Stimulated activated CD4-positive, alpha-beta T cell treated with anti-CD3 and anti-CD28 coated beads, Interleukin-4, amount 100 ng/mL, for 24 hours (primary cell): ENCODE measurements at regions not wholly inside any gene's neighbourhood (a gene's known extent, or its start where the extent isn't known, plus 50 kb on each side); places are given as distances from the start of the nearest gene placed in this dataset.

Experiments
- DNase-seq: peaks from one replicate; pipeline ENCODE4 v3.0.0-alpha.2; 2020

DNA sequence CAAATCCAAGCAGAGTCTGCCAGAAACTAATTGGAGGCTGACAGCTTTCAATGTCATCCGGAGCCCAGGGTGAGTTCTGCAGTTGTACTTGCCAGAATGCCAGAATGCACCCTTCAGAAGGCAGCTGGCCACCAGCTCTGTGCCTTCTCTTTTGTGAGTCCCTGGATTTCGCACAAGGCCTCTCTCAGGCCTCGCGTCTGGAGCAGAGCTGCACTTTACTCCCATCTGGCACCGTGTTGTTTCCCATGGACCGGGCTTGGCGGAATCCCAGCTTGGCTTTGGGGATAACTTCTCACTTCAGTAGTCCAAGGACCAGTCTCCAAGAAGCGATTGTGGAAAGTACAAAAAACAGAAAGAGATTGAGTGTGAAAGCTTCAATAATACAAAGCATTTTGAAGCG is 451.3 kb upstream of the KIRREL3 start:
- no peak for DNase-seq

DNA sequence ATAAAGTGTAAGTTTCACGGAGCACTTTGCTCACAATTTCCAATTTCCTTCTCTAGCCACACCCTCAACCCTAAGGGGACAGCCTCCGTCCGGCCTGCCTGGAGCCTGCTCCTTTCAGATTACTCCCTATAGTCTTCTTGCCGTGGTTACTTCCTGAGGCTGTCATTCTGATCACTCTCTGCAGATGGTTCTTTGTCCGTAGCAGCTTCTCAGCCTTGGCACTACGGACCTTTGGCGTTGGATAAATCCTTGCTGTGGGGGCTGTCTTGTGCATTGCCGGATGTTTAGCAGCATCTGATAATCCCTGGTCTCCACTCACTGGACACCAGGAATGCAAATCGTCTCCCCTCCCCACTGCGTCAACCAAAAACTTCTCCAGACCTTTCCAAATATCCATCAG is 447.5 kb upstream of the KIRREL3 start:
- DNase-seq = no peak

- no peak for DNase-seq
Measured at GRCh38 chr11:127445476-127445875, 444.9 kb upstream of the KIRREL3 start.

GRCh38 chr11:127443297-127443696 is 442.7 kb upstream of the KIRREL3 start:
- no peak for DNase-seq

DNA sequence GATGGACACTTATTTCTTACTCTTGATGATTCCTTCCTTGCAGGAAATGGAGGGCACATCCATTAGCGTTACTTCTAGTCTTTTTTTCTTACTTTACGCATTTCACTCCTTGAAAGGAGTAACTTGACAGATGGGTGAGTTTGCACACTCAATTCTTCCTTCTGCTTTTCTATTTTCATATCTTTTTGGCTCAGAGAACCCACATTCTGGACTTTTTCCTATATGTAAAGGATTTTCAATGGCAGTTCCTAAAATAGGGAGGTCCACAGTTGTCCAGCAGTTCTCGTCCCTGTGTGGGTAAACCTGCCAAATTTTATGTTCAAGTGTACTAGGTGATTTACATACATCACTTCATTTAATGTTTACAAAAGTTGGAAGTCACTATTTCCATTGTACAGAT is 440.0 kb upstream of the KIRREL3 start:
- DNase-seq = no peak

- no peak for DNase-seq
Measured at GRCh38 chr11:127425281-127425680, 424.7 kb upstream of the KIRREL3 start.

- no peak for DNase-seq
Measured at GRCh38 chr11:127424661-127425060, 424.1 kb upstream of the KIRREL3 start.

GRCh38 chr11:127420139-127420538 is 419.6 kb upstream of the KIRREL3 start:
- DNase-seq = no peak

DNA sequence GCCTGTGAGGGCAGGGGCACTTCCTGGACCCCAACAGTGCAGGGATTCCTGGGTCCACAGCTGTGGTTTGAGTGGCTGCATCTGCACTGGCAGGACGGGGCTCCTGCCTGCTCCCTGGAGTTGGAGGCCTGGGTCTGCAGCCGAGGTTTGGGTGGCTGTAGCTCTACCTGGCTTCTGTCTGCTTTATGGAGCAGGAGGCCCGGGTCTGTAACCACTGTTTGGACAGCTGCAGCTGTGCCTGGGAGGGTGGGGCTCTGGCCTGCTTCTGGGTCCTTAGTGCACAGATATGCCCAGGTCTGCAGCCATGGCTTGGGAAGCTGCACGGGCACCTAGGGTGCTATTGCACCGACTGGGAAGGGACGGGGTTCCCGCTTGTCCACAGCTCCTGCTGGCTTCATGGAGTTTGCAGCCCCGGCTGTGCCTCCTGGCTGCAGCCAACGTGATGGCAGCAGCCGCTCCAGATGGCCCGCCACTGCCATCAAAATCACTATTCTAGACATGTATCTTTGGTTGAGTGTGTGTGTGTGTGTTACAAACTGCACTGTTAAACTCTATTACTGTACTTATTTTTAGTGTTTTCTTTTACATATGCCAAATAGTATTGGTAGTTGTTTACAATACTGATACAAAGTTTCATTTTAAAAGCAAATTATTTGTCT is 412.3 kb upstream of the KIRREL3 start:
- no peak for DNase-seq

DNA sequence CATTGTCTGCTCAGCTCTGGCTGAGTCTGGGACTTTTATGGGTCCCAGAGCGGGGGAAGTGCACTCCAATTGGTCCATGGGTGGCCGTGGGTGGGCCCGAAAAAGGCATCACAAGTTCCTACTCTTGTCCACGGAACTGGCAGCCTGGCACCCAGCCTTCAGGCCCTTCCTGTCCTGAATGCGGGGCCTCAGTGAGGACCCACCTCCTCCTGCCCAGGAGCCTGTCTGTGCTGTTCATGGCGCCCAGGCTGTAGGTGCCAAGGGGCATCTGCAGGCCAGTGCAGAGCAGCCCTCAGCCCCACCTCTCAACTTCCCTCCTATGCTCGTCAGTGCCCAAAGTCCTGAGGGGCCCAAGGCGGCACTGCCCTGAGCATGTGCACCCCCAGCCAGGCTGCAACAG is 411.7 kb upstream of the KIRREL3 start:
- DNase-seq = no peak

GRCh38 chr11:127411283-127411682 is 410.7 kb upstream of the KIRREL3 start:
- no peak for DNase-seq

GRCh38 chr11:127395034-127395433 is 394.5 kb upstream of the KIRREL3 start:
- DNase-seq = no peak

DNA sequence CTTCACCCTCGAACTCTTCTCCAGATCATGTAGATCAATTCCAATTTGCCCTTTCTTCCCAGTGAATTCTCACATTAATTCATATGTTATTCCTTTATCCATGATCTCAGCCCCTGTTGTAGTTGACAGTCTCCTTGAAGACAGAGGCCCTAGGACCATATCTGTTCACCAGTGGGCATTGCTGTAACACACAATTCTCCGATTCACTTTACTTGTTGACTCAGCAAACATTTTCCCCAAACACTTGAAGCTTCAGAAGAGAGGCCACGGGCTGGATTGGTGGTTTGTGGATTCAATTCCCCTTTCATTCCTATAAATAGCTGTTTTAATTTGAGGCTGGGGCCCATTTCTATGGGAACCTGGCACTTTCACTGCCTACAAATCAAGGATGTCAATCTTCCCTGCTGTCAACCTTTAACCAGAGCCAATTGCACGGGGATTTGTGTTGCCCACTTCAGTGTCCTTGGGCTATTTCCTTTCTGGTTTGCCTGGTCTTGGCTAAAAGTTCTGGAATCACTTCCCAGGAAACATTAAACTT is 393.0 kb upstream of the KIRREL3 start:
- no peak for DNase-seq

- DNase-seq = no peak
Measured at GRCh38 chr11:127392575-127392974, 392.0 kb upstream of the KIRREL3 start.

DNA sequence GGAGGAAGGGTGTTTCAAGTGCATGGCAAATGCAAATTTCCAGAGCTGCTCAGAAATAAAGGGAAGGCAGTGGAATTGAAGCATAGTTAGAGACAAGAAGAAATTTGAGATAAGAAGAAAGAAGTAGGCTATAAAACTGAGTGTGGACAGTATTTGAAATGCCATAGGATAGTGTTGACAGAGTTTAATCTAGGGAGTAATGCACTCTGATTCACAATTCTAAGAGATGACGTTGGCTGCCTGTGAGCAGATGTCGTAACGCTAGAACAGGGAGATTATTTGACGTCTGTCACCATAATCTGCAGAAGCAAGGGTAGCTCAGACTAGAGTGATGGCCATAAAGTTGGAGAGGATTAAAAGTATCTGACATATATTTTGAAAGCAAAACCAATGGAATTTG is 389.9 kb upstream of the KIRREL3 start:
- no peak for DNase-seq

- DNase-seq = no peak
Measured at GRCh38 chr11:127385071-127385470, 384.5 kb upstream of the KIRREL3 start.

DNA sequence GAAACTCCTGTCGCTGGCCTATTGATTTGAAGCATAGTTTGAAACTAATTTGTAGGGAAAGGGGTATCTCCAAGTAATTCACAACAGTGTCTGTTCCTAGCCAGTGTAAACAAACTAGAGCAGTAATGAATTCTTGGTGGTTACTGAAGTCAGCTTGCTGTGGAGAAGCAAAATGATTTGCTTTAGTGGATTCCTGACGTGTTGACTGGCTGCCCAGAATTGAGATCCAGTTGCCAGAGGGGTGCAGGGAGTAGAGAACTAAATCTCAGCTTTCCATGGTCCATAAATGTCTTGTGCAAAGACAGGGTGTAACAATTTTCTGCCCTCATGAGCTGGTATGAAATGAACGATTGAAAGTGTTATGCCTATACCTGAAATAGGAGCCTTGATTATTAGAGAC is 382.5 kb upstream of the KIRREL3 start:
- no peak for DNase-seq

DNA sequence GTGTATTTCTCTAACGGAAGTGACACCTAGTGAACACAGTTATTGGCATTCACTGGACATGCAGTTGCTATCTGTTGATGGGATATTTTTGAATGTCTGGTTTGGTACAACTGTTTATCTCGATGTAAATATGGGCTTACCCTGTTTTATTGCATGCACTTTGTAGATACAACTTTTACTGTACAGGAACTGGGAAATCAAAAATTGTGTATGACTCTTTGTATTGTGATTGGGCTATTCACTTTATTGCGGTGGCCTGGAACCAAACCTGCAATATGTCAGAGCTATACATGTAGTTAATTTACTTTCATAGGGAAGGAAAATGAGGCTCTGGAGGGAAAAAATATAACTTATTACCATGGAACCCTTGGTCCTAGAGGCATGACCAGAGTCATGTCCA is 380.7 kb upstream of the KIRREL3 start:
- DNase-seq = no peak

- no peak for DNase-seq
Measured at GRCh38 chr11:127379686-127380085, 379.1 kb upstream of the KIRREL3 start.

DNA sequence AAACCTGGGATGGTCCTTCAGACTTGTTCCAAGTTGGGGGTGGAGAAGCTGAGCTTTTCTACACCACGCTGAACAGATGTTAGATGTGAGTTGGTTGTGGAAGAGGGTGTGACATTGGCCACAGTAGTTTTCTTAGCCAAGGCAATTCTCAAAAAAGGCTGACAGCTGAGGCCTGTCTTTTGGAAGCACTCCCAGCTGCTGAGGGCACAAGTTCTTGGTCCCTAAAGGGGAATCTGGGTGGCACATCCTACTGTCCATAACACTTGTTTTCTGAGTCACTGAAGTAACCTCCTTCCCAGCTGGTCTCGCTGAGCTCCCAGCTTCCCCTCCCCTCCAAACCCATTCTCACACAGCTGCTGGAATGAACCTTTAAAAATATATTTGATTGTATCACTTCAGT is 375.7 kb upstream of the KIRREL3 start:
- no peak for DNase-seq

DNA sequence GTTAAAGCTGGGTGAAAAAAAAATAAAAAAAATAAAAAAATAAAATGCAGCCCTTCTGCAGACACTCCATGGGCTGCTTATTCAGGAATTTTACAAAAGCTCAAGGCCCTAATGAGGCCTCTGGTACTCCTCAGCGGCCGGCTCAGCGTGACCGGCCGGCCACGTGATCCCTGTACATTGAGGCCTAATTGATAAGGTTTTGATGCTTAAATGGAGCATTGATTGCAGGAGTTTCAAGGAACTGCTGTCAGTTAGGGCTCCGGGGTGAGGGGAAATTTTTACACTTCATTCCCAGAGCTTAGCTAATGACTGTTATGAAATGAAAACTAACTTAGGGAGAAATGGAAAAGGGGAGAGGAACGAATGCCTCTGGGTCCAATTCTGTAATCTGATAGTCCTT is 368.8 kb upstream of the KIRREL3 start:
- no peak for DNase-seq

DNA sequence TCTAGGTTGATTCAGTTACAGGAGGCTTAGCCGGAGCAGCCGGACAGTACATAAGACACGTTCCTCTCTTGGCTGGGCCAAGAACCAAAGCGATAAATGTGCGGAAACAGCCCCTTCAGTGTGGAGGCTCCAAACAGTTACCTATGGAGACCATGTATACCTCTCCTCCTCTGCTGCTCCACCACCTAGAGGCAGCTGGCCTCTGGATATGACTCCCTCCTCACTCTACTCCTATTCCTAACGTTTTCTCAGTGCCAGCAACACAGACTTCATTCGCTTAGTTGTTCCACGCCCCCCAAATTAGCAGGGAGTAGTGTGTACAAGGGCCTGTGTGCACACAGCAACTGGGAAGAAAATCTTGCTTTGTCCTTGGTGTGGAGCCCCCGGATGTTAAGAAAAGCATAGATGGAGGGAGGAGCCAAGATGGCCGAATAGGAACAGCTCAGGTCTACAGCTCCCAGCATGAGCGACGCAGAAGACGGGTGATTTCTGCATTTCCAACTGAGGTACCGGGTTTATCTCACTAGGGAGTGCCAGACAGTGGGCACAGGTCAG is 362.3 kb upstream of the KIRREL3 start:
- no peak for DNase-seq

- DNase-seq = no peak
Measured at GRCh38 chr11:127358160-127358559, 357.6 kb upstream of the KIRREL3 start.

GRCh38 chr11:127350476-127350875 is 349.9 kb upstream of the KIRREL3 start:
- DNase-seq = no peak
